DMS53 treated with DMSO at 0.1 percent for 48 hours (cell line): ENCODE measurements at regions not wholly inside any gene's neighbourhood (a gene's known extent, or its start where the extent isn't known, plus 50 kb on each side); places are given as distances from the start of the nearest gene placed in this dataset.
"Not testable (repeated sequence)": the region's sequence is repeated elsewhere in the genome, so short reads cannot be mapped to it uniquely, and the experiment has no call there.

Source experiments
- DNase-seq: peaks from one replicate; lab custom pipeline; 2025; ENCODE audit not compliant: unreplicated experiment; lab: John Stamatoyannopoulos, UW

- DNase-seq: no peak
These were observed 88.2 kb upstream of the TMEM18 start for GRCh38 chr2:765369-765768.

- DNase-seq: no peak
These were observed 86.7 kb upstream of the TMEM18 start for GRCh38 chr2:763766-764525.

GRCh38 chr2:762646-763045, 85.4 kb upstream of the TMEM18 start:
- no peak for DNase-seq

GRCh38 chr2:761384-761783, 84.2 kb upstream of the TMEM18 start:
- DNase-seq: no peak

GRCh38 chr2:760001-760400, 82.8 kb upstream of the TMEM18 start:
- no peak for DNase-seq

- no peak for DNase-seq
These were observed 81.0 kb upstream of the TMEM18 start for GRCh38 chr2:758073-758820.

- no peak for DNase-seq
These were observed 75.9 kb upstream of the TMEM18 start for GRCh38 chr2:753123-753522.

- DNase-seq: no peak
These were observed 74.3 kb upstream of the TMEM18 start for GRCh38 chr2:751474-751873.

GRCh38 chr2:750628-751027, 73.4 kb upstream of the TMEM18 start:
- DNase-seq: no peak

GRCh38 chr2:747762-748351, 70.7 kb upstream of the TMEM18 start:
- DNase-seq: no peak

GRCh38 chr2:746697-747096, 69.5 kb upstream of the TMEM18 start:
- DNase-seq: no peak

- no peak for DNase-seq
These were observed 66.9 kb upstream of the TMEM18 start for GRCh38 chr2:744088-744487.

- DNase-seq: no peak
These were observed 65.0 kb upstream of the TMEM18 start for GRCh38 chr2:742221-742620.

- no peak for DNase-seq
These were observed 63.9 kb upstream of the TMEM18 start for GRCh38 chr2:741195-741496.

- not testable (repeated sequence) for DNase-seq
These were observed 63.4 kb upstream of the TMEM18 start for GRCh38 chr2:740322-741194.

- DNase-seq: not testable (repeated sequence)
These were observed 62.7 kb upstream of the TMEM18 start for GRCh38 chr2:739864-740321.

- DNase-seq: no peak
These were observed 59.7 kb upstream of the TMEM18 start for GRCh38 chr2:736939-737338.

- no peak for DNase-seq
These were observed 58.5 kb upstream of the TMEM18 start for GRCh38 chr2:735670-736218.

GRCh38 chr2:734496-734895, 57.3 kb upstream of the TMEM18 start:
- no peak for DNase-seq

GRCh38 chr2:733495-733894, 56.3 kb upstream of the TMEM18 start:
- DNase-seq: no peak

- DNase-seq: no peak
These were observed 55.8 kb upstream of the TMEM18 start for GRCh38 chr2:733001-733400.
